IPS-18c (cell line): ENCODE measurements at regions not wholly inside any gene's neighbourhood (a gene's known extent, or its start where the extent isn't known, plus 50 kb on each side); places are given as distances from the start of the nearest gene placed in this dataset.

Experiments used
- H3K4me3 ChIP-seq: 2 replicates; pipeline ENCODE4 v1.7.0; 2013; ENCODE audit warnings: low read depth, mild to moderate bottlenecking, low read length, moderate library complexity; ENCODE audit not compliant: insufficient read depth
- H3K9me3 ChIP-seq: one replicate; pipeline ENCODE4 v1.6.1; 2013; ENCODE audit warnings: mild to moderate bottlenecking, low read length, moderate library complexity; ENCODE audit not compliant: control insufficient read depth, insufficient read depth

DNA sequence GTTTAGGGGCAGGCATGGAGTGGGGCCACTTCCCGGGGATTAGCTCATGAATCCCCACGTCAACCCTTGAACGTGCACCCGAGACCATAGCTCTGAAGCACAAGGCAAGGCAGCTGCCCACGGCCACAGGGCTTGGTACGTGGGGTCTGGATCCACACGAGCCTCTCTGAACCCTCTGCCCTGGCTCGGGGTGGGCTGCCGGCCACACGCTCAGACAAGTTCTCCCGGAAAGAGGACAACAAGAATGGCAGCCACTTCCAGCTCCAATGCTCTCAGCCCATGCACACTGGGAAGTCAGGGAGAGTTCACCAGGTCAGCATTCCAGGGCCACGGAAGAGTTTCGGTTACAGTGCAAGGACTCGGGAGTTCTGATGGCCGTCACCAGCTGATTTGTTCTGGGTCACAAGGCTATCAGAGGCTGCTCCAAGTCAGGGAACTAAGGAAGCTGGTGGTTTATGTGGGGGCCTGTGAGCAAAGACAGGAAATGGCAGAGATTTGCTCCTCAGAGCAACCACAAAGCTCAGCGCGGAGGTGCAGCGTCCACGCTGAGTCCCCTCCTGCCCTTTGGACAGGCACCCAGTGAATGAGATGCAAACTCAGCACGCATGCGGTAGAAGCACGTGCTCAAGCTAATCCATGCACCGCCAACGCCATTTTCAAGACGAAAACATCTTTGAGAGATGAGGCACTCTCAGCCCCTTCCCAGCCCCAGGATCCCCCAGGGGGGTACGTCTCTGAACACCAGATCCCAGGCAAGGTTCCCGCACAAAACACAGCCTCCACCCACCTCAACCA lies 356.4 kb downstream of the FOXL1 start:
- peaks cover 4% of the 10 kb centered on the region for H3K9me3 ChIP-seq
- H3K4me3 ChIP-seq: no peak overlapping the region

GRCh38 chr16:86939609-86940008 lies 361.3 kb downstream of the FOXL1 start:
- no peak overlapping the region for H3K4me3 ChIP-seq
- H3K9me3 ChIP-seq: no peaks in the 10 kb centered on the region

- no peak overlapping the region for H3K4me3 ChIP-seq
- H3K9me3 ChIP-seq: no peaks in the 10 kb centered on the region
Measured at GRCh38 chr16:86941731-86942130, 363.4 kb downstream of the FOXL1 start.

GRCh38 chr16:86942151-86943051 lies 364.1 kb downstream of the FOXL1 start:
- Histone ChIP-seq H3K9me3 (no peaks in the 10 kb centered on the region), H3K4me3 (no peak overlapping the region)

GRCh38 chr16:86945166-86945900 lies 367.0 kb downstream of the FOXL1 start:
- no peaks in the 10 kb centered on the region for H3K9me3 ChIP-seq
- H3K4me3 ChIP-seq: no peak overlapping the region

DNA sequence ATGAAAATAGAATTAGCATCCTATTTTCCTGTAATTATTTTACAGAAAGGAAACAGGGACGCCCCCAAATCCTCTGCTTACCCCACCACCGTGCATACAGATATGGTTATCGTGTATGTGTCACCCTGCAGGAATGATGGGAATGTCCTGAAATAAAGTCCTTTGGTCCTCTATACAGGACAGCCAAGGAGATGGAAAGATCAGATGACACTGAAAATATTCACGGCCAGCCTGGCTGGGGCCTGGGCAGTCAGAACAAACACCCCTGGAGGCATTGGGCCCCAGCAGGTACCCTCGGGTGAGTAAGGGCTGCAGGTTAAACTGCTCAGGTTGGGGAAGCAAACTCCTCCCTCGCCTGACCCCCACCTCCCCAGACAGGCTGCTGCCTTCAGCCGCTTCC lies 368.0 kb downstream of the FOXL1 start:
- Histone ChIP-seq H3K9me3 (no peaks in the 10 kb centered on the region), H3K4me3 (no peak overlapping the region)

DNA sequence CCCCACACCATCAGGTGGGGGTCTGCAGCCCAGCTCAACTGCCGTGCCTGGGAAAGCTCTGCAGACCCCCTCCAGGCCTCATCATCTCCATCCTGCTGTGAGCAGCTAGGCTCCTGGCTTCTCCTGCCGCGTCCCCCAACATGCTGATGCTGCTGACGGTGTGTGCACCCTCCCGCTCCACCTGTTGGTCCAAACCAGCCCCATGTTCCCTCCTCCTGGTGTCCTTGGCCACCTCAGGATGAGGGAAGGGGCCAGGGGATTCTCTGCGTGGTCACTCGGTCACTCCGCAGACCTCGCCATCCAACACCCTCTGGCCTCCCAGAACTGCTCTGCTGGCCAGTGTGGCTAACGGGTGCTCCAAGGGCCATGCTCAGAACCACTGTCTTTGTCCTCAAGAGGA lies 368.6 kb downstream of the FOXL1 start:
- Histone ChIP-seq H3K9me3 (no peaks in the 10 kb centered on the region), H3K4me3 (no peak overlapping the region)

DNA sequence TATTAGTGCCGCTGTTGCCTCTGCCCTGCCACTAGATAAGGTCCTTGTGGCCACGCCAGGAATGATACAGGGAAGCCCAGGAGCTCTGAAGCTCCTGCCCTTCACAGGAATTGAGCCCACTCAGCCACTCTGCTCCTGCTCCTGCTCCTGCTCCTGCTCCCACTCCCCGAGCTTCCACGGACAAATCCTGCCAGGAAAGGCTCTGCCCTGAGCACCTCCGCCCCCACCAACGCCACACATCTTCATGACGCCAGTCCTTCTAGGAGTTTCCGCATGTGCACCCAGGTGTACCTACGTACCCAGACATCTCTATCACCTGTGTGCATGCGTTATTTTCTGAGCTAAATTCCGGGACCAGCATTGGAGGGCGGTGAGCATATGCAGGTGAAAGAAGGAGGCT lies 369.1 kb downstream of the C16orf95 start:
- Histone ChIP-seq H3K4me3 (no peak overlapping the region), H3K9me3 (no peaks in the 10 kb centered on the region)

DNA sequence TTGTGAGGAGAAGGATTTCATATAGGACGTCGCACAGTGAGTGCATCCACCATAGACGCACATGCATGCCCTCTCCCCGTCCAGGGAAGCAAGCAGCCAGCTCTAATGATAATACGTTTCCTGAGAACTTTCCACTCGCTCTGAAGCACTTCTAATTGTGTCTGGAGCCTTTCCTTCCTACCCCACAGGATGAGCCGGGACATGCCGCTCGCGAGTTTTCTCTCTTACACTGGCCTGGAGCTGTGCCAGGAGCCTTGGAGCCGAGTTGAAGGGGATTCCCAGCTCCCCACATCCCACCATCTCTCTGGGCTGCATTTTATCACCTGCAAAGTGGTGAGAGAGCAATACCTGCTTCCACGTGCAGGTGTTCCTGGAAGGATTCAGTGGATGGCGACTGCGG lies 368.1 kb downstream of the C16orf95 start:
- Histone ChIP-seq H3K9me3 (peaks cover 2% of the 10 kb centered on the region), H3K4me3 (no peak overlapping the region)

- Histone ChIP-seq H3K4me3 (no peak overlapping the region), H3K9me3 (peaks cover 2% of the 10 kb centered on the region)
Measured at GRCh38 chr16:86949630-86950029, 367.6 kb downstream of the C16orf95 start.

DNA sequence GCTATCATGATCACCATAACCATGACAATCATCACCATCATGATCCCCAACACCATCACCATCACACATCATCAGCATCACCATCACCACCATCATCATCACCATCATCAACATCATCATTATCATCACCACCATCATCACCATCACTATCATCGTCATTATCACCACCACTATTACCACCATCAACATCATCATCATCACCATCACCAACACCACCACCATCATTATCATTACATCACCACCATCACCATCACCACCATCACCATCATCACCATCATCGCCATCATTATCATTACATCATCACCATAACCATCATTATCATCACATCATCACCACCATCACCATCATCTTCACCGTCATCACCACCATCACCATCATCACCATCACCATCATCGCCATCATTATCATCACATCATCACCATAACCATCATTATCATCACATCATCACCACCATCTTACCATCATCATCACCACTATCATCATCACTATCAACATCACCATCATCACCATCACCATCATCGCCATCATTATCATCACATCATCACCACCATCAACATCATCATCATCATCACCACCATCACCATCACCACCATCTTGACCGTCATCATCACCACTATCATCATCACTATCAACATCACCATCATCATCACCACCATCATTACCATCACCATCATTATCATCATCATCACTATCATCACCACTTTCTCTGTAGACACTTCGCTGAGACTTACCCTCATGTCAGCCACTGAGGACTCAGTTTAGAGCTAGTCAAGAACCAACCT lies 366.0 kb downstream of the C16orf95 start:
- Histone ChIP-seq H3K4me3 (no peak overlapping the region), H3K9me3 (peaks cover 2% of the 10 kb centered on the region)

DNA sequence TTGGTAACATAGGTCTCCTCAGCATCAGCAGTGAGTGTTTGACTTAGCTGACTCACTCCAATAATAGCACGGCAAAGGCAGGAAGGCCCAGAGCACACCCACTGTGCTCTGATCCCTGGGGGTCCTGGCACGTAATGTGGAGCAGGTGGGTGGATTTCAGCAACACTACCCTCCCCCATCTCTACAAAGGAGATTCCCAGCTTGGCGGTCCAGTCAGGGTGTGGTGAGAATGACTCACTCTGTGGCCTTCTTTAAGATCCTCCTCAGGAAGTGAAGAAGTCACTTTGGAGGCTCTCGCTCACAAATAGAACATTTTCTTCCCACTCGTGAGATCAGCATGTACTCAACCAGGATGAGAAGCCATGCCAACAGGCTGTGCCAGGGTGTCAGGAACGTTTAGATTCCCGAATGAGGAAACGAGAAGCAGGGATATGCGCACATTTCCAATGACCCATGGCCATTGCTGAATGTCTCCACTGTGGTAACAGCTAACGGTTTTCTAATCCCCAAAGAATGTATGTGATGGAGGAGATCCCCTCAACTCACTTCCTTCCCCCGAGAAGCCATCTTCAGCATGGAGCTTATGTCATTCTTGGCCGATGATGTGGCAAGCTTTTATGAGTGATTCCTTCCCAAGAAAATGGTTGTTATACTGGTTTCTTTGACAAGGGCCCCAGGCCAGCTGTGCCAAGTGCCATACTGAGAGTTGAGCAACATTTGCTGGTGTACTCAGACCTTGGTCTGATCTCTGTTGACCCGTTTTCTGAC lies 365.2 kb downstream of the C16orf95 start:
- no peak overlapping the region for H3K4me3 ChIP-seq

GRCh38 chr16:86952769-86953168 lies 364.4 kb downstream of the C16orf95 start:
- H3K9me3 ChIP-seq: peaks cover 2% of the 10 kb centered on the region
- H3K4me3 ChIP-seq: no peak overlapping the region

More for the DNA sequence above, 365.2 kb downstream of the C16orf95 start:
- peaks cover 2% of the 10 kb centered on the region for H3K9me3 ChIP-seq

DNA sequence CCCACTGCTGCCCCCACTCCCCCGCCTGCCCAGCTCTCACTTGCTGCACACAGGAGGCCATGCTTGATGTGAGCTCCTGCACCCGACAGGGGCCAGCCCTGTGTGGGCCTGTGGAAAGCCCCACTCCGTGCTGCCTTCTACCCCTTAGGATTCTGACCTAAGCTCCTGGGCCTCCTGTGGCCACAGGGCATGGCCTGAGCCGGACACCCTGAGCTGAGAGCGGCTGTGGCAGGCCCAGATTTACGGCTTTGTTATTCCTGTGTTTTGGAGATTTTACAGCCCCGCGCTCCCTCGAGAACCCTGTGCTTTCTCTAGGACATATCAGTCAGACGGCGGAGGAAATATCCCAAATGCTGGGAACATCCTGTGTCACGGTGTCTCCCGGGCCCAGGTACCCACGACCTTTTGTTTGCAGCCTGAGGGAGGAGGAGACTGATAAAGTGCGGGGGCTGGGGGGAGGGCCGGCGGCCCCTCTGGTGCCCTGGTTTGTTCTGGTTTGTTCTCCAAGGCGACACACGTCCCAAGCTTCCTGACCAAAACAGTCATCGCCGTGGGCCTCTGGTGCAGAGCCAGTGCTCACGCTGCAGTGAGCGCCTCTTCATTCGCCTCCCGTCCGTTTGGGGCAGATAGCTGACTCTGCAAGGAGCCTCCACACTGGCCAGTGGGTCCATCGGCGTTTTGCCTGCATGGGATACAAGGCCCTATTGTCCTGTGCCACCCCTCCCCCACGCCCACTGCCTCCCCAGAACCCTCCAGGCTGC lies 363.4 kb downstream of the C16orf95 start:
- Histone ChIP-seq H3K9me3 (peaks cover 2% of the 10 kb centered on the region), H3K4me3 (no peak overlapping the region)

DNA sequence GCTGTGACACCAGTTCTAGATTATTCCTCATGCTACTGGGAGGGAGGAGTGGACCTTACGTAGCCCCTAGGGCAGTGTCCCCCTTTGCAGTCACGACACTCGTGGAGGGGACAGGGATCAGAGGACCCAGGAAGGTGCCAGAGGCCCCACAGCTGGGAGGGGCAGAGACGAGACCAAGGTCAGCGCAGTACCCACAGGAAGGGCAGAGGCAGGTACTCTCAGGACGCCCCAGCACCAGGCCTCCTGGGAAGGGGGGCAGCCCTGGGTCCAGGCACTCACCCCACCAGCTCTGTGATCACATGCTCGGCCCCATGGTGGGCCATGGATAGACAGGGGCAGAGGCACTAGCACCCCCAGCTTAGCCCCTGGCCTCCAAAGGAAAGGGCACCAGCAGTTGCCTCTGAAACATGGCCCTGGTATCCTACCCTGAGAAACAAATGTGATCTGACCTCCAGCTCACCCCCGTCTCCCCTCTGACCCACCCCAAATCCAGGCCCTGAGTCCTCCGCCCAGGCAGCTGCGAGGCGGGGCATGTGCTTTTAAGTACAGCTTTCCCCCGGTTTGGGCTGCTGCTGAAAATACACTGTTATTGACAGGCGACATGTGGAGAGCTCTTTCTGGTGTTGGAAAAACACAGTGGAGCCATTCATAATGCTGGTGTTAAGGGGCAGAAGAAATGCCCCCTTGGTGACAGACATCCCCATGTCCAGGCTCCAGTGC lies 361.9 kb downstream of the C16orf95 start:
- Histone ChIP-seq H3K4me3 (no peak overlapping the region), H3K9me3 (peaks cover 2% of the 10 kb centered on the region)
